M059J (cell line): ENCODE measurements at regions not wholly inside any gene's neighbourhood (a gene's known extent, or its start where the extent isn't known, plus 50 kb on each side); places are given as distances from the start of the nearest gene placed in this dataset.
"Not testable (repeated sequence)": the region's sequence is repeated elsewhere in the genome, so short reads cannot be mapped to it uniquely, and the experiment has no call there.

Experiments used
- DNase-seq: peaks from one replicate; pipeline ENCODE4 v3.0.0-alpha.2; 2012; ENCODE audit warnings: low read depth

DNA sequence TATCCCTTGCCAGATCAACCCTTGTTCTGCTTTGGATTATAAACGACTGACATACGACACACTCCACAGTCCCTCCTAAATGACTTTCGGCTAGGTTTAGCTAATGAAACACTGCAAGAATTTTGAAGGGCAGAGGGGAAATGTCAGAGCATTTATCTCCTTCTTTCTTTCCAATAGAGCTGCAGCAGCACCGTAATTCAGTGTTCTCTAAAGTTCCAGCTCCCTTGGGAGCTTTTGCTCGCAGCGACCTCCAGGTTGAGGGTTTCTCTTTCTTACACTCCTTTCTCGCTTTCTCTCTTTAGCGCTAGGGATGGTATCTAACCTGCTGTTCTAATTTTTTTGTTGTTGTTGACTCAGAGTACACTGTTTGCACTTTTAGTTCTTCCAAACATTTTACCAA lies 467.1 kb upstream of the ST8SIA4 start:
- DNase-seq, result no peak

GRCh38 chr5:101364469-101364868 lies 461.4 kb upstream of the ST8SIA4 start:
- no peak for DNase-seq

DNA sequence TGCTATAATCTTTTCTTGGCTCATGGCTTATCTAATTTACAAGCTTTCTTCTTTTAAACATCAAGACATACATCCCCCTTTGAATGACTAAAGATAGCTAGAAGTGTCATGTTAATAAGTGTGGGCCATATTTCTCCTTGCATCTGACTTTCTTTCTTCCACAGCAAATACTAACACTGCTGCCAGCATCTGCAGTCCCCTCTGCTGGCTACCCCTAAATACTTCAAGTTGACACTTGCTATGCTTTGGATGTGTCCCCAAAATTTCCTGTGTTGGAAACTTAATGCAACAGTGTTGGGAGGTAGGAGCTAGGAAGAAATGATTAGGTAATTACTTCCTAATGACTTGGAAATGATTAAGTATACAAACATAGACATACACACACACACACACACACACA lies 459.0 kb upstream of the ST8SIA4 start:
- DNase-seq, result no peak

DNA sequence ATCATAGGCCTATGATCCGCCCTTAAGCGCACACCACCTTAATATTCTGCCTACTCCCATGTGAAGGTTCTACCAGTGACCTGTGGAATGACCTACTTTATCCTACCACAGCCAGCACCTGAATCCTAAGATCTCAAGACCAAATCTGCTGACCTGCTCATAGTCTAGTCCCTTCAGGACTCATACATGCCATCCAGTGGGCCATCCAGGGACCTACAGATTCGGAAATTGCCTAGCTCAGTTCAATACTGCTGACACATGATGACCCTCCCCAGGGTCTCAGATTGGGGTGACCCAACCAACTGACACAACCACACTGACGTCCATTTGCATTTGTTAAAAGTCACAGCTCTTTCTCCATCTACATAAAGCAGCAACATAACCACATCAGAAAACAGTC lies 443.8 kb upstream of the ST8SIA4 start:
- no peak for DNase-seq

GRCh38 chr5:101346447-101346846 lies 443.4 kb upstream of the ST8SIA4 start:
- no peak for DNase-seq

GRCh38 chr5:101338226-101338625 lies 435.1 kb upstream of the ST8SIA4 start:
- DNase-seq, result no peak

GRCh38 chr5:101327816-101328215 lies 424.7 kb upstream of the ST8SIA4 start:
- DNase-seq, result no peak

DNA sequence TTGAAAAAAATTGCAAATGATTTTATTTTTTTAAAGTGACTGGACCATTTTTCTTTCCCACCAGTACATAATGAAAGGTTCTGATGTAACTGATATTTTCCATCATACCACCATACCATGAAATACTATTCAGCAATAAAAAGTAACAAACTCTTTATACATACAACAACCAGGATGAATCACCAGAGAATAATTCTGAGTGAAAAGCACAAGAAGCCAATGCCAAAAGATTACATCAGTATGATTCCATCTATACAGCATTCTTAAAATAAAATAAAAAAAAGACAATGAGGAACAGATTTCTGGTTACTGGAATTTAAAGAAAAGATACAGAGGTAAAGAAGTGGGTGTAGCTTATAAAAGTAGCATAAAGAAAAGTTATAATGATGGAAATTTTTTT lies 423.7 kb upstream of the ST8SIA4 start:
- DNase-seq, result no peak

DNA sequence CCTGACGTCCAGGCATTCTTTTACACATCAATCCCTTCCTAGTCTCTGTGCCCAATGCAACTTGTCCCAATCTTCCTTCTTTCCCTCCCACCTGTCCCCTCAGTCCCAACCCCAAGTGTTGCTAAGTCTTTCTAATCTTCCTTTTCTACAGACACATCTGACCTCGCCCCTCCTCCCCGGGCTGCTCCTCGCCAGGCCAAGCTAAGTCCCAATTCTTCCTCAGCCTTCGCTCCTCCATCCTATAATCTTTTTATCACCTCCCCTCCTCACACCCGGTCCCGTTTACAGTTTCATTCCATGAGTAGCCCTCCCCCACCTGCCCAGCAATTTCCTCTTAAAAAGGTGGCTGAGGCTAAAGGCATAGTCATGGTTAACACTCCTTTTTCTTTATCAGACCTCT lies 413.3 kb upstream of the ST8SIA4 start:
- not testable (repeated sequence) for DNase-seq

DNA sequence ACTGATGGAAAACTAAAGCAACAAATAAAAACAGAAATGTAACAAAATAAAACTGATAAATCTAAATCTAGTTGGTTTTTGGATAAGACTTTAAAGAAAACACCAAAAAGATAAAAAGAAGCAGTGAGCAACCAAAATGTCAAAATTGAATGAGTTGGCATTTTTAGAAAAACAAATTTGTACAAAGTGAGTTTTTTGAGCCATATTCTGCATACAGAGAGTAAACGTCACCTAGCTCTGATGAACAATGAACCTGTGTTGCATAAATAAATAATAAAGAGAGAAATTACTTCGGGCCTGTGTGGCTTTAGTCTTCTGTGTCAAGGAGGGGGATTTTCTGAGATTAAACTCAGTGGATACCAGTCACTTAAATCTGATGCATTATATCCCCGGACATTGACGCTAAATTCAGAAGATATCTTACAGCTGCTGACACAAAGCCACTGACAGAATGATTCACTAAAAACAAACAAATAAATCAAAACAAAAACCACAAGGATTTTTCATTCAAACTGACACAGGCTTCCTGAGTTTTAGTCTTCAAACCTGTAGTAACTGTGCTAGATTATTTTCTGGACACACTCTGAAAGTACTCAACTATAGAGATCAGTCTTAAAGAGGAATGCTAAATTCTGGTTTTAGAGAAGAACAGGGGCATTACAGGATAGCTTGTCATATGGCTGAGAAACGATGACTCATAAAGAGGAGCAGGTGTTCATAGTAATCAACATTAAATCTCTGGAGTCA lies 403.5 kb upstream of the ST8SIA4 start:
- DNase-seq, result peak; percentile 31

DNA sequence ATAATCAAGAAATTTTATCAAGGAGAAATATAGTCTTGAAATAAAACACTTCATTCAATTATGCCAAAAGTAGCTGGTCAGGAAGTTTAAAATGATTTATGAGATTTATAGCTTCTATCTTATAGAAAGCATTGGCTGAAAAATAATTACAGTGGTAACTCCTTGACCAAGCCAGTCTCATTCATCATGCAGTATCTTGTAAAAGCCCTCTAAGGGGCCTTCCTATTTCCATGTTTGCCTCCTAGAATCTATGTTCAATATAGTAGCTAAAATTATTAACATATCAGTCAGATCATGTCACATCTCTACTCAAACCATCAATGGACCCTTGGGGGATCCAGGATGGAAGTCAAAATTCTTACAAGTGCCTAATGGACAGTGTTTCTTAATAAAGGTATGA lies 393.4 kb upstream of the ST8SIA4 start:
- DNase-seq, result no peak

DNA sequence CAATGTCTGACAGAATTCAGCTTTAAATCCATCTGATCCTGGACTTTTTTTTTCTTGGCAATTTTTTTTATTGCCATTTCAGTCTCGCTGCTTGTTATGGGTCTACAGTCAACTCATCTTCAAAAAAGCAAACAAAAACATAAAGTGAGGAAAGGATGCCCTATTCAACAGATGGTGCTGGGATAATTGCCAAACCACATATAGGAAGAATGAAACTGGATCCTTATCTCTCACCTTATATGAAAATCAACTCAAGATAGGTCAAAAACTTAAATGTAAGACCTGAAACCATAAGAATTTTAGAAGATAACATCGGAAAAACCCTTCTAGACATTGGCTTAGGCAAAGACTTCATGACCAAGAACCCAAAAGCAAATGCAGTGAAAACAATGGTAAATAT lies 389.1 kb upstream of the ST8SIA4 start:
- DNase-seq, result no peak

DNA sequence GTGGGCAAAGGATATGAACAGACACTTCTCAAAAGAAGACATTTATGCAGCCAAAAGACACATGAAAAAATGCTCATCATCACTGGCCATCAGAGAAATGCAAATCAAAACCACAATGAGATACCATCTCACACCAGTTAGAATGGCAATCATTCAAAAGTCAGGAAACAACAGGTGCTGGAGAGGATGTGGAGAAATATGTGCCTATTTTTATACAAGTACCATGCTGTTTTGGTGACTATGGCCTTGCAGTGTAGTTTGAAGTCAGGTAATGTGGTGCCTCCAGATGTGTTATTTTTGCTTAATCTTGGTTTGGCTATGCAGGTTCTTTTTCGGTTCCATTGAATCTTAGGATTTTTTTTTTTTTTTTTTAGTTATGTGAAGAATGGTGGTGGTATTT lies 387.7 kb upstream of the ST8SIA4 start:
- not testable (repeated sequence) for DNase-seq

DNA sequence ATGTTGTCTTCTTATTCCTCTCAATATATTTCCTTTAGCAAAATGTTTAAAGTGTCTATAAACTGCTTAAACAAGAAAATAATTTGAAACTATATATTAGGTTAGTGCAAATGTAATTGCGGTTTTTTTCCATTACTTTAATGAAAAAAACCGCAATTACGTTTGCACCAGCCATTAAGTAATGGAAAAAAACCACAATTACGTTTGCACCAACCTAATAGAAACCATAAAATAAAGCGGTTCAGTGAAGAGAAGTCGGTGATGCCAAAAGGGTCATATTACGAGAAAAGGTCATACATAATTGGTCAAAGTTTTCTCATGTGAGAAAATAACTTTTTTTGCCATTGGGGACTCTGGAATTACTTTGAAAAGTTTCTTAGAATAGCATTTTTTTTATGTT lies 385.6 kb upstream of the ST8SIA4 start:
- peak; percentile 54 for DNase-seq

DNA sequence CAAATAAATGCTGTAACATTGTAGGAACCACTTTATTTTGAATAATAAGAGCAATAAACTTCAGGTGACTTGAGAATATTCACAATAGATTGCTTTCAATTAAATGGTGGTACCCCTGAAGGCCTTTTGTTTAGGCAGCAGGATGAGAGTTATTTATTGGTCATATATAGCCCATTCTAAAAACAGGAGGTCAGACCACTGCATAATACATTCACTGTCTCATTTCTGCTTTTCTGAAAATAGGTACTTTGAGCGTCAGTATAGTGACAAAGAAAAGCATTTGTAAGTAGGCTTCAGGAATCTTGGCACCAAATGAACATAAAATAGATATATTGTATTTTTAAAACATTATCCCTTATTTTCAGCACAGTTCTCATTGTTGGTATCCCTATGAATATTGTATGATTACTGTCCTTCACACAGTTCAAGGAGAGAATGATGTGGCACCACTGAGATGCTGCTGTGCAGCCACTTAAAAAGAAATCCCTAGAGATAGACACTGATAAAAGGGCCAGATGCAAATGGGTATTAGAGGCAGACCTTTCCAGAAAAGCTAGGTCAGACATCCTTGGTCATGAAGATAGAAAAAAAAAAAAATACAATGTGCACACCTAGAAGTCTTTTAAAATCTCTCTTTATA lies 381.8 kb upstream of the ST8SIA4 start:
- no peak for DNase-seq

GRCh38 chr5:101283938-101284337 lies 380.9 kb upstream of the ST8SIA4 start:
- DNase-seq, result not testable (repeated sequence)

GRCh38 chr5:101278917-101279316 lies 375.8 kb upstream of the ST8SIA4 start:
- DNase-seq, result no peak

DNA sequence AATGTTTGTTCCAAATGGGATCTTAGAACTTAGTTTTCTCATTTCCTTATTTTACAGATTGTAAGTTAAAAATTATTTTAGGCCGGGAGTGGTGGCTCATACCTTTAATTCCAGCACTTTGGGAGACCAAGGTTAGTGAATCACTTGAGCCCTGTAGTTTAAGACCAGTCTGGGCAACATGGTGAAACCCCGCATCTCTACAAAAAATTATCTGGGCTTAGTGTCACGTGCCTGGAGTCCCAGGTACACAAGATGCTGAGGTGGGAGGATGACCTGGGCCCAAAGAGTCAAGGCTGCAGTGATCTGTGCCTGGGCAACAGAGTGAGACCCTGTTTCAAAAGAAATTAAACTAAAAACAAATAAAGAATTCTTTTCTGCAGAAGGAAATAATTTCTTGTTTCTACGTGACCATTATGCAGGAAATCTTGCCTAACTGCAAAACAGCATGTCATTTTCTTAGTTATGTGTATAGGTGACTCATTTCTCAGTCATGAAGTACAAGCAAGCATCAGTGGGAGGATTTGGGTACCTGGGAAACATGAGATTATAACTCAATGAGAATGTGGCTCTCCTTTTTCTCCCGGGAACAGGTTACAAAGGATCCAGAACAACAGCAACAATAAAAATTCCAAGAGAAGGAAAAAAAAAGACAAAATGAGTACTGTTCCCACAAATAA lies 375.1 kb upstream of the ST8SIA4 start:
- peak; percentile 40 for DNase-seq

GRCh38 chr5:101271945-101272344 lies 368.9 kb upstream of the ST8SIA4 start:
- no peak for DNase-seq

- no peak for DNase-seq
Observed at GRCh38 chr5:101271416-101271815, 368.3 kb upstream of the ST8SIA4 start.

- DNase-seq, result no peak
Observed at GRCh38 chr5:101260857-101261256, 357.8 kb upstream of the ST8SIA4 start.

- no peak for DNase-seq
Observed at GRCh38 chr5:101253096-101253495, 350.0 kb upstream of the ST8SIA4 start.

GRCh38 chr5:101244621-101245020 lies 341.5 kb upstream of the ST8SIA4 start:
- DNase-seq, result no peak
